HepG2 (cell line): ENCODE measurements at regions not wholly inside any gene's neighbourhood (a gene's known extent, or its start where the extent isn't known, plus 50 kb on each side); places are given as distances from the start of the nearest gene placed in this dataset.
"Not testable (repeated sequence)": the region's sequence is repeated elsewhere in the genome, so short reads cannot be mapped to it uniquely, and the experiment has no call there.

Experiments used
- ATAC-seq: fragments of 200-7000 bp; cut with Tn5 transposase; 3 replicates; pipeline ENCODE4 v1.9.1; 2020; ENCODE audit warnings: mild to moderate bottlenecking, moderate library complexity
- BruUV-seq: library from RNA; stranded (reverse); fragments of 400-500 nt; replicated peaks from 2 replicates; lab custom pipeline; 2021; lab: Mats Ljungman, UMichigan
- CTCF ChIA-PET: fragments of 300-600 bp; formaldehyde crosslinking; extraction: SDS; loops from one replicate; lab custom pipeline; 2021; ENCODE audit warnings: low total read pairs, inconsistent platforms, low intra/inter-chr PET ratio; lab: Yijun Ruan, JAX
- POLR2A ChIA-PET: fragments of 350-600 bp; sonication (Branson Sonifier 250); formaldehyde crosslinking; loops from one replicate; lab custom pipeline; 2020; ENCODE audit warnings: antibody characterized with exemption, inconsistent platforms; lab: Yijun Ruan, JAX
- DNase-seq: peaks from one replicate; pipeline ENCODE4 v3.0.0-alpha.2; 2015; ENCODE audit warnings: low spot score
- FAIRE-seq: peaks from 3 replicates; lab custom pipeline; 2011; peaks lifted over from hg19 to GRCh38; lab: Jason Lieb, UNC
- H2AFZ ChIP-seq: one replicate; pipeline ENCODE4 v1.6.1; 2011; ENCODE audit warnings: low read length, inconsistent platforms
- H3K27ac ChIP-seq: fragments of 300-600 bp; 3 replicates; pipeline ENCODE4 v1.8.0; 2011; ENCODE audit warnings: mixed run types, mild to moderate bottlenecking, mixed read lengths, low read length, inconsistent platforms; ENCODE audit not compliant: insufficient read depth; ENCODE audit errors: extremely low read length
- H3K27me3 ChIP-seq, 2 experiments: fragments of 200-600 bp in 1 of 2; 2 replicates in 1 of 2; 3 replicates in 1 of 2; pipeline versions ENCODE4 v1.6.0 to v1.8.0; 2011; ENCODE audit warnings: low read length in 2 of 2, mild to moderate bottlenecking in 2 of 2, moderate library complexity in 2 of 2, inconsistent platforms in 1 of 2; ENCODE audit not compliant: insufficient read depth in 2 of 2, control insufficient read depth in 1 of 2
- H3K36me3 ChIP-seq, 2 experiments: fragments of 200-600 bp in 1 of 2; replicated peaks in 1 of 2; 2 replicates in 1 of 2; 3 replicates in 1 of 2; pipeline versions ENCODE4 v1.5.1 to v1.8.0; 2011; ENCODE audit warnings: low read length in 2 of 2, inconsistent platforms in 1 of 2; ENCODE audit not compliant: insufficient read depth in 2 of 2, control insufficient read depth in 1 of 2
- H3K4me1 ChIP-seq: 2 replicates; pipeline ENCODE4 v1.5.1; 2012; ENCODE audit warnings: low read length, inconsistent platforms; ENCODE audit not compliant: insufficient read depth
- H3K4me2 ChIP-seq: 2 replicates; pipeline ENCODE4 v1.6.0; 2011; ENCODE audit warnings: low read depth, low read length, inconsistent platforms
- H3K4me3 ChIP-seq, 3 experiments: fragments of 200-600 bp in 1 of 3; sonication (generic), shearing (Covaris generic) in 1 of 3; replicated peaks in 1 of 3; 2 replicates each; pipeline ENCODE4 v1.5.1; 2011 to 2016; ENCODE audit warnings: low read length in 3 of 3, inconsistent platforms in 2 of 3, low read depth in 2 of 3, mild to moderate bottlenecking in 2 of 3, control low read depth in 1 of 3, mixed read lengths in 1 of 3; ENCODE audit not compliant: insufficient read depth in 1 of 3
- H3K79me2 ChIP-seq: one replicate; pipeline ENCODE4 v1.6.1; 2011; ENCODE audit warnings: low read length, inconsistent platforms; ENCODE audit not compliant: insufficient read depth
- H3K9ac ChIP-seq: 2 replicates; pipeline ENCODE4 v1.6.0; 2011; ENCODE audit warnings: mild to moderate bottlenecking, low read depth, low read length, inconsistent platforms; ENCODE audit not compliant: insufficient read depth
- H3K9me3 ChIP-seq: 2 replicates; pipeline ENCODE4 v1.5.1; 2012; ENCODE audit warnings: mild to moderate bottlenecking, low read length
- H4K20me1 ChIP-seq: 2 replicates; pipeline ENCODE4 v1.6.0; 2011; ENCODE audit warnings: inconsistent platforms, mild to moderate bottlenecking, low read length, moderate library complexity; ENCODE audit not compliant: insufficient read depth
- CBX1 ChIP-seq: IDR thresholded peaks from one replicate; pipeline ENCODE4 v1.6.1; 2016; ENCODE audit warnings: antibody characterized with exemption, low read depth
- MAFK ChIP-seq, 2 experiments: IDR thresholded peaks in 1 of 2; conservative IDR thresholded peaks in 1 of 2; 2 replicates each; pipeline ENCODE4 v1.6.1; 2011; ENCODE audit warnings: improper control_type of control experiment in 2 of 2, low read length in 2 of 2
- MTERF4 ChIP-seq: sonication (generic); formaldehyde crosslinking; IDR thresholded peaks from 2 replicates; pipeline ENCODE4 v1.8.0; 2023; ENCODE audit warnings: mild to moderate bottlenecking, missing genetic modification reagents
- PRMT3 ChIP-seq: sonication (generic); formaldehyde crosslinking; IDR thresholded peaks from 2 replicates; pipeline ENCODE4 v1.8.1; 2022; ENCODE audit warnings: low read depth, mild to moderate bottlenecking, moderate library complexity, missing genetic modification reagents, borderline replicate concordance
- RXRB ChIP-seq: IDR thresholded peaks from 2 replicates; pipeline ENCODE4 v1.6.1; 2016; ENCODE audit warnings: borderline replicate concordance, missing genetic modification reagents, missing compliant biosample characterization
- ZBED4 ChIP-seq: sonication (generic); formaldehyde crosslinking; IDR thresholded peaks from 2 replicates; pipeline ENCODE4 v1.4.0; 2020; ENCODE audit warnings: missing genetic modification reagents, borderline replicate concordance
- ZNF281 ChIP-seq: sonication (generic); formaldehyde crosslinking; IDR thresholded peaks from 2 replicates; pipeline ENCODE4 v1.4.0; 2020; ENCODE audit warnings: missing genetic modification reagents, borderline replicate concordance
- ZNF598 ChIP-seq: sonication (generic); formaldehyde crosslinking; IDR thresholded peaks from 2 replicates; pipeline ENCODE4 v1.5.1; 2020; ENCODE audit warnings: mild to moderate bottlenecking, missing genetic modification reagents, borderline replicate concordance
- WGBS: methylation state at CpG from one replicate; pipeline ENCODE4 v1.1.6; 2017; ENCODE audit warnings: low lambda C conversion rate; 5-methylcytosine and 5-hydroxymethylcytosine counted together
- in situ Hi-C: cut with HindIII; loops from 2 replicates; pipeline ENCODE4 v1.10.0; 2017; ENCODE audit warnings: low pct_unique_long_range_greater_than_20kb; ENCODE audit not compliant: extremely low pct_ligation_motif_present
- intact Hi-C: fragments of 100-400 bp; cut with micrococcal nuclease; formaldehyde crosslinking; loops from one replicate; pipeline ENCODE4 v1.10.0; 2022; ENCODE audit not compliant: unreplicated experiment

GRCh38 chr9:109665736-109666135 lies 114.3 kb upstream of the PALM2AKAP2 start:
- intact Hi-C loops, H2AFZ ChIP-seq, ATAC-seq, H3K9me3 ChIP-seq, H4K20me1 ChIP-seq, H3K9ac ChIP-seq, H3K4me2 ChIP-seq, BruUV-seq, H3K27me3 ChIP-seq, FAIRE-seq, H3K4me3 ChIP-seq, H3K79me2 ChIP-seq, H3K36me3 ChIP-seq, H3K4me1 ChIP-seq, CTCF ChIA-PET, H3K27ac ChIP-seq, in situ Hi-C loops, DNase-seq, POLR2A ChIA-PET: not testable (repeated sequence)
- peak; percentile 52; the same call in 1 of the 2 replicates for TF ChIP-seq ZNF281 (CRISPR knock-in tag)
- 56% methylated on average over 6 of the region's 7 CpGs for WGBS

- 0% methylated on average over 2 of the region's 2 CpGs for WGBS
- Histone ChIP-seq H3K36me3 (no peaks in the 10 kb centered on the region), H3K27ac (no peak overlapping the region), H3K4me3 (no peak overlapping the region), H2AFZ (no peak overlapping the region), H4K20me1 (no peaks in the 10 kb centered on the region), H3K9ac (no peak overlapping the region), H3K9me3 (no peaks in the 10 kb centered on the region), H3K4me2 (no peak overlapping the region), H3K4me1 (no peaks in the 10 kb centered on the region), H3K79me2 (no peaks in the 10 kb centered on the region), H3K27me3 (no peaks in the 10 kb centered on the region)
- DNase-seq, result no peak
- in situ Hi-C loops, result no loop called here
- ATAC-seq, result no peak
- BruUV-seq, result no TSS peak
- intact Hi-C loops, result no loop called here
- POLR2A ChIA-PET, result no interaction called here
- CTCF ChIA-PET, result no interaction called here
- FAIRE-seq, result no peak
- TF ChIP-seq MTERF4 (CRISPR knock-in tag) (no peak), RXRB (CRISPR knock-in tag) (no peak), CBX1 (no peak), PRMT3 (no peak), MAFK (conservative IDR thresholded peaks at IDR 0.05 in 1 of 2, IDR thresholded peaks at IDR 0.05 in 1 of 2; ENCODE audit: low read length in 2 of 2) (no peak), ZBED4 (CRISPR knock-in tag) (no peak), ZNF598 (no peak)
Measured at GRCh38 chr9:109681301-109681700, 98.7 kb upstream of the PALM2AKAP2 start.
